ENCODE measurements at regions not wholly inside any gene's neighbourhood (a gene's known extent, or its start where the extent isn't known, plus 50 kb on each side); places are given as distances from the start of the nearest gene placed in this dataset.

DNA sequence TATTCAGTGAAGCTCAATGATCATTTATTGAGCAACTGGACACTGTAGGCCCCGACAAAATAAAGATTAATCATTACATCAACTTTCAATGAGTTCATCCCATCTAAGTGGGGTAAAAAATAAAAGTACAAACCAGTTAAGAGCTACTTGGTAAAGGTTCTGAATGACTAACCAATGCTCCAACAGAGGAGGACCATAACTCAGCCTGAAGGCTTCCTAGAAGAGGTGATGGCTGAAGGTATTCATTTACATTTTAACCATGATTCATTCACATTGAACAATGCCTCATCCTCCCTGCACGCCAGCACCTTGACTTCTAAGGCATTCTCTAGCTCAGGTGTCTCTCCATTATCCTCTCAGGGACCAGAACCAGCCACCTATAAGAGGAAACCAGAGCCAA, 201.4 kb downstream of the ZNF462 start:
- DNase-seq: no peak

DNA sequence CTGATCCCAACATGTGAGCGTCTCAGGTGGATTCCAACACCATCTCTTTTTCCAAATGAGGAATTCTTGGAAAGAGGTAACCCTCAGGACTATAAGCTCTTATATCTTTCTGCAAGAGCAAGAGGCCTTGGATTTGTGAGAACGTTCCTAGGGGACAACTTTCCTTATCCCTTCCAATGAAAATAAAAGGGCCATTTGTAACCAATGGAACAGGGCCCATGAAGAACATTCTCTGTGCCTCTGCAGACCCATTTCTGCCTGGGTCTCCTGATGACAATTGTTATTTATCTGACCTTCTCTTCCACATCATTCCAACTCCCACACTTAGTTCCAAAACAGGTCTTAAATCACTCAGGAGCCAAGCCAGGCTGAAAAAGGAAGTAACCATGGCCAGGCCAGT, 202.6 kb downstream of the ZNF462 start:
- DNase-seq: no peak

DNA sequence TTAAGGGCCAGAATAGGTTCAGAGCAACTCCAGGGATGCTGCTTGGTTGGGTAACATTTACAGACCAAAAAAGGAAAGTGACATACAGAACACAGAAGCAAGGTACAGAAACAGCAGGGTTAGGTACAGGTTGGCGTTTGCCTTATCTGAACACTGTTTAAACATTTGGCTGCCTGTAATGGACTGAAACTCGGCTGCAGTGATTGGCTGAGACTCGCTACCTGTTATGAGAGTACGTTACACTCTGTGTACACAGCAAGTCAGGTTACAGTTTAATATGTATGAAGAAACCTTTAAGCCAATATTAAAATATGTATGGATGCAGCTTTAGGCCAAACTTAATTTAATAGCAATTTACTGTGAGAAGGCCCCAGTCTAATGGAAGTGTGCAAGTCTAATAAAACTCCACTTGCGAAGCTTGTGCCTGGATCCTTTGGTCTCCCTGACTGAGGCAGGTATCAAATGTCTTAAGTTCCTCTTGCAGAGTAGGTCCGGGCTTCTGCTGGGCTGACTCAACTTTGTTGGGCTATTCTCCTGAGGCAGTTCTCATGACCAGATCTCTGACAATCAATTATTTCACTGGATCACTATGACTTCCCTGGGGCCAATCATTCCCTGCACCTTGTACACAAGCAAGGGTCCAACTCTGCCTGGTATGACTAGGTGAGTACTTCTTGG, 204.9 kb downstream of the ZNF462 start:
- no peak for DNase-seq

DNA sequence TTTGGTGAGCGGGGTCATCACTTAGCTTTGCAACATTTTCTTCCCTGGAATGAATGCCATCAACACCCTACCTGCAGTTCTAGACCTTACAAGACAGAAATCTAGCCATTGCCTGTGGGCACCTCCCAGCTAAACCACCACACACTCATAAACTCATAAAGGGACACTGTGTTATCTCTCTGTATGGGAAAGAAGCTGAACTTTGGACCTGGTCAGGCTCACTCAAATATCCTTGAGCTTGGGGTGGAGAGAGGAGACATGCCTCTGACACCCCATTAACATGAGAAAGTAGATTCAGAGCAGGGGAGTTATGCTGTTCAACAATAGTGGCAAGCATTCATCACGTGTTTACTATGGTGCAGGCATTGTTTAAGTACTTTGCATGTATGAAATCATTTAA, 205.6 kb downstream of the ZNF462 start:
- DNase-seq: no peak

DNA sequence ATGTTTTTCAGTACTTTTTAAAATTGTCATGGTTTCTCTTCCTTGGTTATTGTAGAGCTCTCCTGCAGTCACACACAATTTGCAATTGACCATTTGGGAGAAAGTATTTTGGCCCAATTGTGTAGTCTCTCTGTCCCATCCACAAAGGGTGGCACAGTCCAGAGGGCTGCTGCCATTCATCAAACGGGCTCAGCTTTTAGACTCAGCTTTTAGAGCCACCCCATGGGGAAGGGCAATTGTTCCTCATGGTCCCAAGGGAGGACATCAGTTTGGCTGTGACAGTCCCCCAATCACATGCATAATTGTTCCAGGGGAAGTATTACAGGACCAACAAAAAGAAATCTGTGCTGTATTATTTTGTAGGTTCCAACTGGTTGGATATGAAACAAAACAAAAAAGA, 207.6 kb downstream of the ZNF462 start:
- no peak for DNase-seq

DNA sequence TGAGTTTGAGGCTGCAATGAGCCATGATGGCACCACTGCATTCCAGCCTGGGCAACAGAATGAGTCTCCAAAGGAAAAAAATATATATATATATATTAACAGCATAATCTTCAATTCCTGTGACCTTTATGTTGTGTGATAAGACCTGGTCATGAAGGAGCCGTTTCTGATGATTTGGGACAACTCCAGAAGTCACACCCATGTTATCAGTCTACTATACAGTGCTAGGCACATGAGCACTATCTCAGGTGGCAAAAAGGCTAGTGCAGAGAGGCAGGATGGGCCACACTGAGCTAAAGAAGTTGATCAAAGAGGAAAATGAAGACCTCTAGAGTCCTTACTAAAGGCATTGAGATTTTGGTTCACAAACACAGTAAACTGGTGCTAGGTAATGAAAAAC, 205.0 kb upstream of the RAD23B start:
- no peak for DNase-seq

DNA sequence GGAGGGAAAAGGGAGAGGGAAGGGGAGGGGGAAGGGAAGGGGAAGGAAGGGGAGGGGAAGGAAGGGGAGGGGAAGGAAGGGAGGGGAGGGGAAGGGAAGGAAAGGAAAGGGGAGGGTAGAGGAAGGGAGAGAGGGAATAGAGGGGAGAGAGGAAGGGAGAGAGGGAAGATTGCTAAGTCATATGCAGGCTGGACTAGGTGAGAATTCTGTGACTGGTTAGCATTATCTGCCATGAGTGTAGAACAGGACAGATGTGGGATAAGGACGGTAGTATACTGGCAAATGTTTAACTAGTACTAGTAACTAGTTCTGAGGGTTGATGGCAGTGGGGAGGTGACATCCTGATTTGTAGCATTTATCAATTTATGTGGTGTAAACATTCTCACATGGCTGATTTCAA, 203.5 kb upstream of the RAD23B start:
- DNase-seq: no peak

DNA sequence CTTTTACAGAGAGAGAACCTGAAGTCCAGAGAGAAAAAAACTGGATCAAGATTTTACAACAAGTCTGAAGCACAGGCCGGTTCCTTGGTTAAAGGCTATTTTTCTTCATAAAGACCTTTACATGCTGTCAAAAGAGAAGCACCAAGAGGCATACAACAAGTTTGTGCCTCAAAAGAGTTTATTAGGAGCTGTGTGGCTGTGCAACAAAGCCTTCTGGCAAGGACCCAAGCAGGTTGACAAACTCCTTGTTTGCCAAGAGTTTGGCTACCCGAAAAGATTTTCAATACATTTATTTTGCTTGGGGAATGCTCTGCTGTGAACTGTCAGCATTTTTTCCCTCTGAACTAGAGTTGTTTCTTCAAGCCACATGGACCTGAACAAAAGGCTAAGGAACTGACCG, 202.9 kb upstream of the RAD23B start:
- DNase-seq: no peak

DNA sequence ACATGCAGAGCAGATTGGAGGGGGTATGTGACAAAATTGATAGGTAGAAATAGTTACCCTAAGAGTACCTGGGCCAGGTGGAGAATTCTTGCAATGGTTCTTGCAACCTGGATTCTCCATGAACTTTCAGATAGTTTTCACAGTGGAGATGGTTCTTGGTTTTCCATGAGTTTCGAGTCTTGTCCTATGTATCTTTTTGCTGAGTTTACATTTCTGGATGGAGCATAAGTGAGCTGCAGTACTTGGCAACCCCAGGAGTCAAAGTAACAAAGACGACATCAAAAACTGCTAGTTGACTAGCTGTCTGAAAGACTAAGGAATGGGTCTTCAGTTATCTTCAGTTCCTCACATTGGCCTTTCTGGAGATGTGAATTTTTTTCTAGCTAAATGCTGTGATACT, 196.6 kb upstream of the RAD23B start:
- no peak for DNase-seq

DNA sequence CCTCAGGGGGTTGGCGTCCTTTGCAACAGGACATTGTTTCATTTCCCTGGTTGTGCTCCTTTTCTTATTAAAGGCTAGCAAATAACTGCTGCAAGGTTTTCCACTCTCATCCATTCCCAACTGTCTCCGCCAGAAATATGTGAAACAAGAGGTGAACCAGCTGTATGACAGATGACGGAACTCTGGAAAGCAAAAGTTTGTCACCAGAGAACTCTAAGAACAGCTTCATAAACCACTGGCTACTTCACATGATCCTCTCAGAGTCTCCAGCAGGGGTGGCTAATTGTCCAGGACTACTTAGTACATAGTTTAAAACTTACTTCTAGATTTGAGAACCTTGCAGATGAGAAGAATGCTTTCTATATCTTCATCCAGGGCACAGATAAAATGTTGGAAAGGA, 195.9 kb upstream of the RAD23B start:
- DNase-seq: no peak

DNA sequence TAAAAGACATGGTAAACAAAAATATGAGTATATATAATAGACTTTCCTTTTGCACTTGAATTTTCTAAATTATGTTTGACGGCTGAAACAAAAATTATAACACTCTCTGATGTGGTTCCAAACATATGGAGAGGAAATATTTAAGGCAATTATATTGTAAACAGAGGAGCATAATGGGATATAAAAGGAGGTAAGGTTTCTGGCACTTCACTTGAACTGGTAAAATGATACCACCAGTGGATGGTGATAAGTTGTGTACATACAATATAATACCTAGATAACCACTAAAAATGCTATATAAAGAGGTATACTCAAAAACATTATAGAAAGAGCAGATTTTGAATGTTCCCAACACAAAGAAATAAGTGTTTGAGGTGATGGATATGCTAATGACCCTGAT, 192.9 kb upstream of the RAD23B start:
- DNase-seq: no peak

DNA sequence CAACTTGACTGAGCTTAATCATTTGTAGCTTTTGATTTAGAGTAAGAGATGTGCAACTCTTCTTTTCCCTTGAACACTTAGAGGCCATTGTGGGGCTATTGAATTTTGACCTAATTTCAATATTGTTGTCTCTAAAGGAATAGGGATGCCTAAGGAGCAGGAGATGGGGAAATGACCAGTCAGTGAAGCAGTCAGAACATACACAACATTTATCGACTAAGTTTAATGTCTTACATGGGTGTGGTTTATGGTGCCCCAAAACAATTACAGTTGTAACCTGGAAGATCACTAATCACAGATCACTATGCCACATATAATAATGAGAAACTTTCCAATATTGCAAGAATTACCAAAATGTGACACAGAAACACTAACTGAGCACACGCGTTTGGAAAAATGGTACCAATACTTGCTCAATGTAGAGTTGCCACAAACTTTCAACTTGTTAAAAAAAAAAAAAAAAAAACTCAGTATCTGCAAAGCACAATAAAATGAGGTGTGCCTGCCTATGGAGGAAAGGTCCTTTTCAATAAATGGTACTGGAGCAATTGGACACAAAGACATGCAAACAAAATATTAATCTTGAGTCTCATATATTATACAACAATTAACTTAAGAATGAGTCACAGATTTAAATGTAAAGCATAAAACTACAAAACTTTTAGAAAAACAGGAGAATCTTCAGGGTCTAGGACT, 189.6 kb upstream of the RAD23B start:
- DNase-seq: no peak

DNA sequence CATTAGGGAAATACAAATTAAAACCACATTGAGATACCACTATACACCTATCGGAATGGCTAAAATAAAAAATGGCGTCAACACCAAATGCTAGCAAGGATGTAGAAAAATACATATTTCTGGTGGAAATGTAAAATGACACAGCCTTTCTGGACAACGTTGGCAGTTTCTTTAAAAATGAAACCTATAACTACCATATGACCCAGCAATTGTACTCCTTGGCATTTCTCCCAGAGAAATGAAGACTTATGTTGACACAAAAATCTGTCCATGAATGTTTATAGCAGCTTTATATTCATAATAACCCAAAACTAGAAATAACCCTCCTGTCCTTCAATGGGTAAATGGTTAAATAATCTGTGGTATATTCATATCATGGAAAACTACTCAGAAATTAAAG, 188.7 kb upstream of the RAD23B start:
- no peak for DNase-seq

DNA sequence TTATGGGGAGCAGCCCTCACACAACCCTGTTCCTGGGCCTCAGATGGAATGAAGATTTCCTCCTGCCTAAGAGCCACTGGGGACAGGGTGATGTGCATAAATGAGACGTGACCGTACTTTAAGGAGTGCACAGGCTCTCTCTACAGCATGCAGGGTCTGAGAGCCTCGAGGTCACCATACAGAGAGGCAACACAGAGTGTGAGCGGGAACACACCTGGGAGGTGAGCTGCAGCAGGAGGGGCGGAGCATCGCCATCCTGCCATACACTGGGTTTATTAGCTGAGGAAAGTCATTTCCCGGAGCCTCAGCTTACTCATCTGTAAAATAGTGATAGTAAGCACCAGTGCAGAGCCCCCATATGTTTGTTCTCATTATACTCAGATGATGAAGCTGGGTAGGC, 182.5 kb upstream of the RAD23B start:
- no peak for DNase-seq

DNA sequence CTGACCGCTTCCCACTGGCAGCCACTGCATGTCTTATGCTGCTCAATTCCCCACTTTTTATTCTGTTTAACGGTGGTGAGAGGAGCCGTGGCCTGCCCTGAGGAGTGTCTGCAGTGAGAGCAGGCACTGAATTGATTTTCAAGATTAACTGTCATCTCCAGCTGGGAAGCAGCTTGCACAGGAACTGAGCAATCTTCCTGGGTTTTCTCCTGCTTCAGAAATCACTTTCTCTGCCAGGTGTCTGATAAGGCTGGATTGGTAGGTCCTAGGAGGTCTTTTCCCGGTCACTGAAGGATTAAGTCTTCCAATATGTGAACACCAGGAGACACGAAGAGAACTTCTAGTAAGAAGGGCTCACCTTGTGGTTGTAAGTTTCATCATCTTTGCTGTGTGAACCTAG, 181.1 kb upstream of the RAD23B start:
- no peak for DNase-seq

DNA sequence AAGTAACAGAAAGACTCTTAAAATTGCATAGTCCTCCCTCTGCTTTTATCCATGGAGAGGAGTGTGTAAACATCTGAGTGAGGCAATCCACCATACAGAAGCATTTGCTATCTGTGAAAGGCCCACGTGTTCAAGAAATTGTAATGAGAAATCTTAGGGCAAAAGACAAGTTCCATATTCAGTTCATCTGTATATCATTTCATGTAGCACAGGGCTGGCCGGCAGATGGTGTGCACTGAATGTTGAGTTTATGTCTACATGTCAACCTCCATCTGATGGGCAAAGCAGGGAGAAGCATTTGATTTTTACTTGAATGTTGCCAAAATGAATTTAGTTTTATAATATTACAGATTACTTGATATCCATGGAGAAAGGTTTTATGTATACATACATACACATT, 179.5 kb upstream of the RAD23B start:
- DNase-seq: no peak

DNA sequence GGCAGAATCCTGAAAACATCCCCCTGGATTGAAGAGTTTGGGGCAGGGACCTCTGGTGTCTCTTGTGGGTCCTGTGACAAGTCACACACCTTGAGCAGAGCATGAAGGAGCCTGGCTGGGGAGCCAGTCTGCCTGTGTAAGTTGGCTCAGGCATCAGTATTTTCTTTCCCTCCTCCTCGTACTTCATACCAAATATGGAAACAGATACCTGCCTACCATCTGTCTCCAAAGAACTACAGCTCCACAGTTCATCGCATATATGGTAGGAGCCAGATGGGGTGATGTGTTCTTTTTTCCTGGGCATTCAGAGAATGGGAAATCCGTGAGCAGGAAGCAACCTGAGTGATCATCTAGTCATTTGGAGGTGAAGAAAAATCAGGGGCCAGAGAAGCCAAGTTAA, 177.3 kb upstream of the RAD23B start:
- DNase-seq: no peak

DNA sequence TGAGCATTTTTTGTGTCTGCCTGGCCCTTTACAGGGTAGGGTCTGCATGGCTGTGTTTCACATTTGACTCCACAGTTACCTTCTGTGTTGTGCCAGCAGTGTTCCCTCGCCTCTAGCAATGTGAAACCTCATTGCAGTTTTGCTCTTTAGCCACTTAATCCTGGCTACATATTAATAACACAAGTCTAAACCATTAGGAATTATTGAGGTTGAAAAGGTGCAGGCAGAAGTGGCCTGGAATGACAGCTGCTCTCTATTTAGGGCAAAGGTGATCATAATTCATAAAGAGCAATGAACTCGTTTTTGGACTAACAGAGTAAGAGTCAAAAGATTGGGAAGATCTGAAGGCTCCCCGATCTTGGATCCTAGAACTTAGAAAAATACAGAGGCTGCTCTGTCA, 176.7 kb upstream of the RAD23B start:
- DNase-seq: no peak

DNA sequence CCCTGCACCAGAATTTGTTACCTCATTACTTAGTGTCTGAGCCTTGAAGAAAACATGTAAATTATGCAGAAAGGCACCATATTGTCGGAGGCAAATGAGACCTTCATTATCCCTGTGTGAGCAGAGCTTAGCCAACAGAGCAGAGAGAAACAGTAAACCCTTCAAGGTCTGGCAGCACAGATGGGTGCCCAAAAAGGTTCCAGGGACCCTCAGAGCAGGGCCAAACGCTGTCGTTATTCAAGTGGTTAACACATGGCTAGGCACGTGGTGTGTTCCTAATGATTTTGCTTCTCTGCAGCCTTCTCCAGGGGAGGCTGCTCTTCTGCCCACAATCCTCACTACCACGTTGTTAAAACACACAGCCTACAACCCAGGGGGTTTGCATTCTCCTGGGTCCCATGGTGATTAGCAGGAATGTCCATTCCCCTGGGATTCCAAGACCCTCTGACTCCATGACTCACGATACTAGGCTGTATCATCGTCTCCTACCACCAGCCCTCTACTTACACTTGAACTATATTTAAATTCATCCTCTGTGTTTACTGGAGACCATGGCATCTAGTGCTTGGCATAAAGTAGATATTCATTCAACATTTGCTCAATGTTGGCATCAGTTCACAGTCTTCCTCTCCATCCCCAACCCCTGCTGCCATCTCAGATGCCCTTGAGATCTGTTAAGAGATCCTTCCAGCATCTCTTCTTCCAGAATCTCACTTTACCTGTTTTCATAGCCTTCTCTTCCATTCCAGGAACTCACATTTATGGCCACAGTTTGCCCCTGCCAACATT, 174.5 kb upstream of the RAD23B start:
- no peak for DNase-seq

DNA sequence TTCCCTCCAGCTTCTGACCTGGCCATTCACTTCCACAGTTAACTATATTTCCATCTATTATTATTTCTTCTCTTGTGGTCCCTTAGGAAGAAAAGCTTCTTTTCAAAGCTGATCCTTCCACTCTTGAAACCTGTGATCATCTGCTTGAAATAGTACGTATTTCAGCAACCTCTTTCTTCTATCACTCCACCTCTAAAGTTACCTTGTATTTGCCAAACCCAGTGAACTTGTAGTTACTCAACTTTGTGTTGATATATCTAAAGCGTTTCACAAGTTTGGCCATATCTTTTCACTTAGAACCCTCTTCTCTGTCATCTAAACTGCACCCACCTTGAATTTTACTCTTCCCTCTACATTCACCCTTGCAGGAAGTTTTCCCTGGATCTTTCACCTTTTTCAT, 173.8 kb upstream of the RAD23B start:
- no peak for DNase-seq

DNA sequence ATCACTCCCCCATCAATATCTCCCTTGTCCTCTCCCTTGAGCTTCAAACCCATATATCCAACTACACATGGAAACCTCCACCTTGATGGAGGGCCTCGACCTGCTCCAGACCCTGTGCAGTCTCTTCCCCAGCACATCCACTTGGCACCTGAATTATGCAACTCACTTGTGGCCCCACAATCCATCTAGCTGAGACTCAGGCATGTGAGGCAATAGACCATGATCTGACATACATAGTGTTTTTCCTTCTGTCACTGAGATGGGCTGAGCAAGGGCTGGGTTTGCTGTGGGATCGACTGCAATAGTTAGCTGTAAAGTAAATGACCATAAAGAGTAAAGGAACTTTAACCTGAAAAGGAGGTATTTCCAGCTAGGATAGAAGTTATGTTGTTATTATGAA, 172.9 kb upstream of the RAD23B start:
- no peak for DNase-seq

DNA sequence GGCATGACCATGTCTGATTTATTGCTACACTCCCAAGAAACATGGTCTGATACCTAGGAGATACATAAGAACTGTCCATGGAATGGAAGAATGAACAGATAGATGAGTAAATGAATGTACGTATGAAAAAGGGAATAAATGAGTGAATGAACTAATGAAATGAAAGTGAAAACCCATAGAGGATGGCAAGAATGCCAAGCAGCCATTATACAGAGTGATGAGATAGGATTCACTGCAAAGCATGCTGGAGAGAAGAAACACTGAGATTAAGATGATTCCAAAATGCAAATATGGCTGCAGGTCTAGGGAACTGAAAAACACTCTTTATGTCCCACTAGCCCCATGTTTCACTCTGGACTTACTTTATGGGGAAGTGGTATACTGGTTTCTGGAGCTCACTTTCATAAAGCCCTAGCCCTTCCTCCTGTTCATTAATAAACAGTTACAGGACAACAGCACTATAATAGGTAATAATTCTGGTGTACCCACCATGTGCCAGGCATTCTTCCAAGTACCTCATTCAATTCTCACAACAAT, 170.3 kb upstream of the RAD23B start:
- DNase-seq: no peak

DNA sequence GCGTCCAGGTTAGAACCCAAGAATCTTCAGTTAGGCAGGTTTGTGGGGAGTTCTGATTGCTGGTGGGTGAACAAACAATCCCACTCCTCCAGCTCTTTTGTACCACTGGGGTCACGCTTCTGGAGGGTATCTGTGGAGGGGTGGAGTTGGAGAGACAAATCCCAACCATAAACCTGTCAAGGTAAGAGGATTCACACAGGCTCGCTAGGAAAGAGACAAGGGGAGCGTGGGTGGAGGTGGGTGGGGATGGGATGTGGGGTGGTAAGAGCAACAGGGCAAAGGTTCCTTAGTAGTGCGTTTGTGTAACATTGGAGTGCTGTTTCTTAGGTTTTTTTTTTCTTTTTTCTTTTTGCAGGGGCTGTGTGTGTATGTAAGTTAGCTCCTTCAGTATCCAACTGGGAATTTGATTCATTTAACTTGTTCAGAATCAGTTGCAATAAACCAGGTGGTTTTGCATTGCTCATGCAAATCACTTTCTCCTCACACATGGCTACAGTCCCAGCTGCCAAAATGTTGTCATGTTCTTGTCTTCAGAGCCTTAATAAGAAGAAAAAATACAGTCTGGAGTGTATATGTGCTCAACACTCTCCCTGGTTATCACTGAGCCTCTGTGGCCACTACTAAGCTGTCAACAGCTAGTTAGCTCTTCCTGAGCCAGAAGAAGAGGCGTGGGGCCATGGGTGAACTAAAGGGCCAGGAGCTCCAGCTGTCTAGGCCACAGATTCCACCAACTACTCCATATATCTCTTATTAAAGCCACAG, 164.0 kb upstream of the RAD23B start:
- no peak for DNase-seq
